ENCODE measurements at regions not wholly inside any gene's neighbourhood (a gene's known extent, or its start where the extent isn't known, plus 50 kb on each side); places are given as distances from the start of the nearest gene placed in this dataset.

DNA sequence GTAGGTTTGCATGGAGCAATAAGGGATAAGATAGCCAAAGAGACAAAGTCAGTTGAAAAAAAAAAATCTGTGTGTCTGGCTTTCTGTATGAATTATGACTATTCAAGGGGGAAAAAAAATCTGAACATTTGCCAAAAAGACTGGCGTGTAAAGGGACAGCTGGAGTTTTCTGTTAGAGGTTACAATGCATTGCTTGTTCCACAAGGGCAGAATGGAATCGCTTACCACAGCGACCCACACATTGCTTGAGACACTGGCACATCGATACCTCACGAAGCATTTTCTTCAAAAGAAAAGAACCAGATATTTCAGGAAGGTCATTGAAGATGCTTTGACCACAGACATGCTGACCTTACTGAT lies 327.8 kb downstream of the TMEM167A start:
- TF ChIP-seq, protein P1, sequence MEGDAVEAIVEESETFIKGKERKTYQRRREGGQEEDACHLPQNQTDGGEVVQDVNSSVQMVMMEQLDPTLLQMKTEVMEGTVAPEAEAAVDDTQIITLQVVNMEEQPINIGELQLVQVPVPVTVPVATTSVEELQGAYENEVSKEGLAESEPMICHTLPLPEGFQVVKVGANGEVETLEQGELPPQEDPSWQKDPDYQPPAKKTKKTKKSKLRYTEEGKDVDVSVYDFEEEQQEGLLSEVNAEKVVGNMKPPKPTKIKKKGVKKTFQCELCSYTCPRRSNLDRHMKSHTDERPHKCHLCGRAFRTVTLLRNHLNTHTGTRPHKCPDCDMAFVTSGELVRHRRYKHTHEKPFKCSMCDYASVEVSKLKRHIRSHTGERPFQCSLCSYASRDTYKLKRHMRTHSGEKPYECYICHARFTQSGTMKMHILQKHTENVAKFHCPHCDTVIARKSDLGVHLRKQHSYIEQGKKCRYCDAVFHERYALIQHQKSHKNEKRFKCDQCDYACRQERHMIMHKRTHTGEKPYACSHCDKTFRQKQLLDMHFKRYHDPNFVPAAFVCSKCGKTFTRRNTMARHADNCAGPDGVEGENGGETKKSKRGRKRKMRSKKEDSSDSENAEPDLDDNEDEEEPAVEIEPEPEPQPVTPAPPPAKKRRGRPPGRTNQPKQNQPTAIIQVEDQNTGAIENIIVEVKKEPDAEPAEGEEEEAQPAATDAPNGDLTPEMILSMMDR (IDR thresholded peaks at IDR 0.05) = no peak
- DNase-seq = peak in 2 of 4 donors; percentile 23 to 44
- Histone ChIP-seq H3K4me3 (no peak overlapping the region), H3K27ac (no peak overlapping the region), H3K9me3 (peaks cover 0 to 4% of the 10 kb centered on the region in 2 donors), H3K27me3 (no peaks in the 10 kb centered on the region), H3K4me1 (no peaks in the 10 kb centered on the region), H3K36me3 (no peaks in the 10 kb centered on the region)
- intact Hi-C loops (cut with DNase I) = no loop called here
- no peak for ATAC-seq

DNA sequence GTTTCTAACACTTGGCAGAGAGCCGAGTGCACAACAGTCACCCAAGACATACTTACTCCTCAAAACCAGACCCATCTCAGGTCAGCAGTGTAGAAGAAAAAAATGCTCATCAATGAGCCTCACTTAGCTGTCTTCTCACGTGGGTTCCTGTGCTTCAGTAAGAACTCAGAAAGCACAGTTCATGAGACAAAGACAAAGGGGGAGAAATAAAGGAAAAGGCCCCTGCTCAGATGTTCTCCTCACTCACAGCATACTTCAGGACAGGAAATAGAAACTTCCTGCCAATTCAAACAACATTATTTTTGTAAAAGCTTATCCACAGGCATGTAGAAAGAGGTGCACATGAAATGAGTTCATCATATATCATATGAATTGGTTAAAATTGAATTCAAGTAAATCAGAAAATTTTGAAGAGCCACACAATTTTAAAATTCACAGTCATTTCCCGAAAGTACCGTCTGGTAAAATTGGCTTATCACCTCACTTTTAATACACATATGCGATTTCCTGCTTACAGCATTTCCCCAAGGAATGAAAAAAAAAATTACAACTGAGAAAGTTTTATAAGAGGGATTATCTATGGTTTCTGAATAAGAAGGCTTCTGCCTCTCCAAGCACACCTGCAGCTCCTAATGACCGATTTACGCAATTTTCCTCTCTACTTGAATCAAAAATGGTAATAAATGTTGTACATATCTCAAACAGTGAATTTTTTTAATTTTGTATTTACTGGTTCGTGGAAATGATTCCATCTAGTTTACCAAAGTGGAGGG lies 328.3 kb downstream of the TMEM167A start:
- intact Hi-C loops (cut with DNase I) = no loop called here
- Histone ChIP-seq H3K4me1 (no peaks in the 10 kb centered on the region), H3K36me3 (no peaks in the 10 kb centered on the region), H3K27ac (no peak overlapping the region), H3K27me3 (no peaks in the 10 kb centered on the region), H3K4me3 (no peak overlapping the region), H3K9me3 (peaks cover 0 to 4% of the 10 kb centered on the region in 2 donors)
- ATAC-seq = no peak
- TF ChIP-seq, protein P1 (IDR thresholded peaks at IDR 0.05) = no peak
- no peak for DNase-seq

DNA sequence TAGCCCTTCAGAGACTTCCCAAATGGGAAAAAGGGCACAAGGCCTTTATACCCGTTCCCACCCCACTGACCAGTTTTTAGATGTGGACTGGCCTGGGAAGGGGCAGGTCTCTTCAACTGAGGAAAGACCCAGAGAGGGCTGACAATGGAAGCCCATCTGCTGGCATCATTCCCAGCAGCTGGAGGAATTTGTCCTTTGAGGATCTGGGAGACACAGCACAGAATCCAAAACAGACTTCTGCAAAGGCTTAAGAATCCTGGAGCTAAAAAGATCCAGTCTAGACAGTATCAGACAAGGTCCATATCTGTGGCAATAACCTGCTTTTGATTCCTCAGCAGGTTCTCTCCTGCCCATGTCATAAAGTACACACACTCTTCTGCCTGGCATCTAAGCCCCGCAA lies 329.2 kb downstream of the TMEM167A start:
- TF ChIP-seq, protein P1 (IDR thresholded peaks at IDR 0.05) = no peak
- Histone ChIP-seq H3K27ac (no peak overlapping the region), H3K9me3 (peaks cover 0 to 4% of the 10 kb centered on the region in 2 donors), H3K27me3 (no peaks in the 10 kb centered on the region), H3K4me1 (no peaks in the 10 kb centered on the region), H3K4me3 (no peak overlapping the region), H3K36me3 (no peaks in the 10 kb centered on the region)
- intact Hi-C loops (cut with DNase I) = no loop called here
- ATAC-seq (no peak), DNase-seq (no peak)

DNA sequence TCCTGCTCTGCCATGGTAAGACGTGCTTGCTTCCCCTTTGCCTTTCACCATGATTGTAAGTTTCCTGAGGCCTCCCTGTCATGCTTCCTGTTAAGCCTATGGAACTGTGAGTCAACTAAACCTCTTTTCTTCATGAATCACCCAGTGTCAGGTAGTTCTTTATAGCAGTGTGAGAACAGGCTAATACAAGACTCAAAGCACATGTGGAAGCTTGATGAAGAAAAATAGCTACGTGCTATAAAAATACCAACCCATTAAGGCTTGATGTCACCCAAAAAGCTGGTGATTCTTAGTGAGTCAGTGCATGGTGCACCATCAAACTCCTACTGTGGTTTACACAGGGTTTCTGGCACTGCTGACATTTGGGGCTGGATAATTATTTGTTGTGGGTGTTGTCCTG lies 332.2 kb downstream of the TMEM167A start:
- no peak overlapping the region for H3K4me3 ChIP-seq
- no peaks in the 10 kb centered on the region for H3K9me3 ChIP-seq
- no peaks in the 10 kb centered on the region for H3K36me3 ChIP-seq
- TF ChIP-seq, protein P1 (IDR thresholded peaks at IDR 0.05) = no peak
- DNase-seq (no peak), ATAC-seq (no peak)
- no peaks in the 10 kb centered on the region for H3K4me1 ChIP-seq
- intact Hi-C loops (cut with DNase I) = no loop called here
- no peak overlapping the region for H3K27ac ChIP-seq
- H3K27me3 ChIP-seq = no peaks in the 10 kb centered on the region

DNA sequence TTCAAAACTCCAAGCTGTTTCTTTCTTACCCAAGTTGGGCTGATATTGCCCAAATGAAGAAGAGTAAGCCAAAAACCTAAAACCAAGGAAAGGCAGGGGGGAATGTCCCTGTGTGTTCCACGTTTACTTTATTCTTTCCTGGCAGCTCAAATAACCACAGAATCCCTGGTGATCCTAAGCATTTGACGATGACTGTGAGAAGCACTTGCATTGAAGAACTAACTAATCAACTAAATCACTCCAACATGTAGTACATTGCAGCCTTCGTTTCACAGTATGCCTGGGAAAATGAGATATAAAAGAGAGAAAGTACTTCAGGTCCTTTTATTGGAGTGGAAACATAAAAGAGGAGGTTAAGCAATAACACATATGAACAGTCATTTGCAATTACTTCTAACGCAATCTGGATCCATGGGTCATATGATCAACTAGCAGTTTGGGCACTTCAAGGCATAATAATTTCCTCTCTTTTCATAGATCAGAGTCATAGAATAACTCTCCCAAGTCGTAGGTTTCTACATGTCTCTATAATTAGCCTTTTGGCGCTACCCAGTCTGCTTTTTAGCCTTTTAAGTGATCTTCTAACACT lies 338.4 kb downstream of the TMEM167A start:
- no peak overlapping the region for H3K4me3 ChIP-seq
- ATAC-seq (no peak), DNase-seq (no peak)
- no peaks in the 10 kb centered on the region for H3K36me3 ChIP-seq
- H3K4me1 ChIP-seq = no peaks in the 10 kb centered on the region
- TF ChIP-seq, protein P1 (IDR thresholded peaks at IDR 0.05) = no peak
- no peaks in the 10 kb centered on the region for H3K27me3 ChIP-seq
- no peaks in the 10 kb centered on the region for H3K9me3 ChIP-seq
- no peak overlapping the region for H3K27ac ChIP-seq
- intact Hi-C loops (cut with DNase I) = no loop called here
